ENCODE measurements at regions not wholly inside any gene's neighbourhood (a gene's known extent, or its start where the extent isn't known, plus 50 kb on each side); places are given as distances from the start of the nearest gene placed in this dataset.

GRCh38 chr7:130929896-130930659 is 196.1 kb upstream of the KLF14 start:
- DNase-seq = no peak
- no peaks in the 10 kb centered on the region for H3K9me3 ChIP-seq
- no peak overlapping the region for H3K4me3 ChIP-seq
- TF ChIP-seq POLR2AphosphoS5 (IDR thresholded peaks at IDR 0.05) (peak in 1 of 2 donors; percentile 25), EP300 (IDR thresholded peaks at IDR 0.05) (peak in 1 of 4 donors; percentile 36), CTCF (IDR thresholded peaks at IDR 0.05) (no peak), POLR2A (IDR thresholded peaks at IDR 0.05) (no peak)
- no peaks in the 10 kb centered on the region for H3K27me3 ChIP-seq
- 58 to 68% methylated on average over 4 of the region's 4 CpGs for WGBS, 2 donors
- ATAC-seq (ENCODE audit: low FRiP score in 2 of 2) = peak; percentile 53 to 66
- peaks cover 28 to 54% (median 46%) of the 10 kb centered on the region in 4 donors for H3K4me1 ChIP-seq
- peak overlapping the region; percentile 11 to 75 (median 70) for H3K27ac ChIP-seq
- H3K36me3 ChIP-seq = peaks cover 0 to 28% (median 2%) of the 10 kb centered on the region in 4 donors

GRCh38 chr7:130930681-130931080 is 196.7 kb upstream of the KLF14 start:
- Histone ChIP-seq H3K27ac (peak overlapping the region; percentile 11 to 75 (median 70)), H3K27me3 (no peaks in the 10 kb centered on the region), H3K36me3 (peaks cover 0 to 34% (median 6%) of the 10 kb centered on the region in 4 donors), H3K4me3 (no peak overlapping the region), H3K9me3 (no peaks in the 10 kb centered on the region), H3K4me1 (peaks cover 23 to 50% (median 40%) of the 10 kb centered on the region in 4 donors)
- no peak for DNase-seq
- 72 to 75% methylated on average over 8 of the region's 8 CpGs for WGBS, 2 donors
- ATAC-seq (ENCODE audit: low FRiP score in 2 of 2) = no peak
- no peak for TF ChIP-seq CTCF (IDR thresholded peaks at IDR 0.05)
- TF ChIP-seq POLR2AphosphoS5 (IDR thresholded peaks at IDR 0.05) = no peak
- no peak for TF ChIP-seq EP300 (IDR thresholded peaks at IDR 0.05)
- TF ChIP-seq POLR2A (IDR thresholded peaks at IDR 0.05) = no peak

- TF ChIP-seq POLR2A (IDR thresholded peaks at IDR 0.05) = no peak
- no peak for TF ChIP-seq EP300 (IDR thresholded peaks at IDR 0.05)
These were observed 197.4 kb upstream of the KLF14 start for GRCh38 chr7:130931423-130931822.

GRCh38 chr7:130932088-130932487 is 198.1 kb upstream of the KLF14 start:
- Histone ChIP-seq H3K4me3 (no peak overlapping the region), H3K36me3 (peaks cover 0 to 37% (median 6%) of the 10 kb centered on the region in 4 donors), H3K27me3 (no peaks in the 10 kb centered on the region), H3K9me3 (no peaks in the 10 kb centered on the region), H3K27ac (peak overlapping the region in 1 of 4 donors; percentile 72), H3K4me1 (peaks cover 24 to 38% (median 33%) of the 10 kb centered on the region in 4 donors)
- ATAC-seq (ENCODE audit: low FRiP score in 2 of 2) (no peak), DNase-seq (no peak)
- TF ChIP-seq CTCF (IDR thresholded peaks at IDR 0.05) (no peak), EP300 (IDR thresholded peaks at IDR 0.05) (no peak), POLR2A (IDR thresholded peaks at IDR 0.05) (no peak), POLR2AphosphoS5 (IDR thresholded peaks at IDR 0.05) (no peak)
- 92 to 99% methylated on average over 3 to 5 of the region's 5 CpGs for WGBS, 2 donors

More at GRCh38 chr7:130931423-130931822, 197.4 kb upstream of the KLF14 start:
- DNase-seq (no peak), ATAC-seq (ENCODE audit: low FRiP score in 2 of 2) (no peak)
- 92 to 94% methylated on average over 3 of the region's 3 CpGs for WGBS, 2 donors
- peaks cover 24 to 43% (median 33%) of the 10 kb centered on the region in 4 donors for H3K4me1 ChIP-seq
- H3K4me3 ChIP-seq = no peak overlapping the region
- no peaks in the 10 kb centered on the region for H3K9me3 ChIP-seq
- peaks cover 0 to 37% (median 6%) of the 10 kb centered on the region in 4 donors for H3K36me3 ChIP-seq
- H3K27ac ChIP-seq = peak overlapping the region; percentile 11 to 75 (median 70)
- no peaks in the 10 kb centered on the region for H3K27me3 ChIP-seq

GRCh38 chr7:130932667-130933432 is 198.8 kb upstream of the KLF14 start:
- Histone ChIP-seq H3K27ac (no peak overlapping the region), H3K4me3 (no peak overlapping the region), H3K4me1 (peaks cover 24 to 39% (median 32%) of the 10 kb centered on the region in 4 donors), H3K9me3 (no peaks in the 10 kb centered on the region), H3K27me3 (no peaks in the 10 kb centered on the region), H3K36me3 (peaks cover 0 to 33% (median 6%) of the 10 kb centered on the region in 4 donors)
- no peak for TF ChIP-seq EP300 (IDR thresholded peaks at IDR 0.05)
- TF ChIP-seq CTCF (IDR thresholded peaks at IDR 0.05) = no peak
- no peak for TF ChIP-seq POLR2A (IDR thresholded peaks at IDR 0.05)
- peak in 1 of 2 donors; percentile 4 for TF ChIP-seq POLR2AphosphoS5 (IDR thresholded peaks at IDR 0.05)
- ATAC-seq (ENCODE audit: low FRiP score in 2 of 2) (peak in 1 of 2 donors; percentile 7), DNase-seq (no peak)
- 88 to 89% methylated on average over 11 of the region's 11 CpGs for WGBS, 2 donors

Data from upper lobe of left lung (tissue), 6 donors.